ENCODE measurements at regions not wholly inside any gene's neighbourhood (a gene's known extent, or its start where the extent isn't known, plus 50 kb on each side); places are given as distances from the start of the nearest gene placed in this dataset.

- no peak for ATAC-seq
- TF ChIP-seq CSDC2 (CRISPR knock-in tag; IDR thresholded peaks at IDR 0.05) (no peak), POU6F1 (CRISPR knock-in tag; IDR thresholded peaks at IDR 0.05; ENCODE audit: borderline replicate concordance, low read depth) (no peak), PATZ1 (CRISPR knock-in tag; IDR thresholded peaks at IDR 0.05; ENCODE audit: borderline replicate concordance) (no peak), GLIS3 (CRISPR knock-in tag; IDR thresholded peaks at IDR 0.05) (no peak), TSHZ2 (CRISPR knock-in tag; IDR thresholded peaks at IDR 0.05) (no peak), CSRNP3 (CRISPR knock-in tag; IDR thresholded peaks at IDR 0.05) (no peak), ARNTL (CRISPR knock-in tag; IDR thresholded peaks at IDR 0.05; ENCODE audit: borderline replicate concordance, low read depth) (no peak), PPARA (CRISPR knock-in tag; IDR thresholded peaks at IDR 0.05; ENCODE audit: borderline replicate concordance) (no peak), ZFP30 (CRISPR knock-in tag; IDR thresholded peaks at IDR 0.05) (no peak), SNAI2 (CRISPR knock-in tag; IDR thresholded peaks at IDR 0.05) (no peak), ISL1 (CRISPR knock-in tag; IDR thresholded peaks at IDR 0.05) (no peak), TCF4 (CRISPR knock-in tag; IDR thresholded peaks at IDR 0.05; ENCODE audit: borderline replicate concordance) (no peak), ZC3H10 (CRISPR knock-in tag; IDR thresholded peaks at IDR 0.05) (no peak), ZNF70 (CRISPR knock-in tag; IDR thresholded peaks at IDR 0.05) (no peak), BACH2 (CRISPR knock-in tag; IDR thresholded peaks at IDR 0.05; ENCODE audit: borderline replicate concordance) (no peak), RARB (CRISPR knock-in tag; IDR thresholded peaks at IDR 0.05) (no peak), OSR1 (CRISPR knock-in tag; IDR thresholded peaks at IDR 0.05) (no peak), ZNF565 (CRISPR knock-in tag; conservative IDR thresholded peaks at IDR 0.05; ENCODE audit: low read depth) (no peak), ESRRG (CRISPR knock-in tag; IDR thresholded peaks at IDR 0.05) (no peak)
Observed at GRCh38 chr10:30763918-30764317, 134.4 kb upstream of the LYZL2 start.

- no peak for ATAC-seq
- no peak for TF ChIP-seq ISL1 (CRISPR knock-in tag; IDR thresholded peaks at IDR 0.05)
- TF ChIP-seq ZFP3 (CRISPR knock-in tag; IDR thresholded peaks at IDR 0.05): no peak
- TF ChIP-seq BACH2 (CRISPR knock-in tag; IDR thresholded peaks at IDR 0.05; ENCODE audit: borderline replicate concordance): no peak
- TF ChIP-seq ARNTL (CRISPR knock-in tag; IDR thresholded peaks at IDR 0.05; ENCODE audit: borderline replicate concordance, low read depth): no peak
- no peak for TF ChIP-seq CREB5 (CRISPR knock-in tag; IDR thresholded peaks at IDR 0.05; ENCODE audit: low read depth)
- no peak for TF ChIP-seq CSDC2 (CRISPR knock-in tag; IDR thresholded peaks at IDR 0.05)
- no peak for TF ChIP-seq GLIS3 (CRISPR knock-in tag; IDR thresholded peaks at IDR 0.05)
- TF ChIP-seq TSHZ2 (CRISPR knock-in tag; IDR thresholded peaks at IDR 0.05): no peak
- TF ChIP-seq ZNF70 (CRISPR knock-in tag; IDR thresholded peaks at IDR 0.05): no peak
- no peak for TF ChIP-seq ZC3H10 (CRISPR knock-in tag; IDR thresholded peaks at IDR 0.05)
- no peak for TF ChIP-seq ZNF565 (CRISPR knock-in tag; conservative IDR thresholded peaks at IDR 0.05; ENCODE audit: low read depth)
Observed at GRCh38 chr10:30762620-30763019, 133.1 kb upstream of the LYZL2 start.

Measured in SK-N-SH treated with all-trans-retinoic acid at 6 μM for 48 hours (cell line).